ENCODE measurements at regions not wholly inside any gene's neighbourhood (a gene's known extent, or its start where the extent isn't known, plus 50 kb on each side); places are given as distances from the start of the nearest gene placed in this dataset.
"Not testable (repeated sequence)": the region's sequence is repeated elsewhere in the genome, so short reads cannot be mapped to it uniquely, and the experiment has no call there.

GRCh38 chr14:82689948-82690347 lies 1156.3 kb upstream of the SEL1L start:
- DNase-seq, result no peak
- H3K4me1 ChIP-seq (ENCODE audit: low read length), result no peaks in the 10 kb centered on the region

GRCh38 chr14:82691191-82691590 lies 1157.5 kb upstream of the SEL1L start:
- peaks cover 21% of the 10 kb centered on the region for H3K9me3 ChIP-seq (ENCODE audit: low read length)
- not testable (repeated sequence) for H3K79me2 ChIP-seq (ENCODE audit: low read length); H2AFZ ChIP-seq (ENCODE audit: low read length); H3K36me3 ChIP-seq (ENCODE audit: insufficient read depth, low read length); H4K20me1 ChIP-seq (ENCODE audit: insufficient read depth, low read depth, low read length); H3K4me2 ChIP-seq (ENCODE audit: low read depth, low read length, poor library complexity, severe bottlenecking); H3K4me1 ChIP-seq (ENCODE audit: low read length); DNase-seq; H3K9me2 ChIP-seq (replicated peaks; ENCODE audit: insufficient read depth, low read length); H3K27ac ChIP-seq (ENCODE audit: low read length); H3K9ac ChIP-seq (ENCODE audit: low read length); H3K4me3 ChIP-seq (ENCODE audit: low read length); H3K27me3 ChIP-seq (ENCODE audit: low read length)

More at GRCh38 chr14:82689948-82690347, 1156.3 kb upstream of the SEL1L start:
- H3K36me3 ChIP-seq (ENCODE audit: insufficient read depth, low read length), result no peaks in the 10 kb centered on the region
- H2AFZ ChIP-seq (ENCODE audit: low read length), result no peak overlapping the region
- no peak overlapping the region for H3K4me2 ChIP-seq (ENCODE audit: low read depth, low read length, poor library complexity, severe bottlenecking)
- no peak overlapping the region for H3K27ac ChIP-seq (ENCODE audit: low read length)
- H3K4me3 ChIP-seq (ENCODE audit: low read length), result no peak overlapping the region
- H3K9me2 ChIP-seq (replicated peaks; ENCODE audit: insufficient read depth, low read length), result no peaks in the 10 kb centered on the region
- H3K9ac ChIP-seq (ENCODE audit: low read length), result no peak overlapping the region
- H4K20me1 ChIP-seq (ENCODE audit: insufficient read depth, low read depth, low read length), result no peaks in the 10 kb centered on the region
- H3K9me3 ChIP-seq (ENCODE audit: low read length), result peaks cover 25% of the 10 kb centered on the region
- H3K27me3 ChIP-seq (ENCODE audit: low read length), result no peaks in the 10 kb centered on the region
- no peaks in the 10 kb centered on the region for H3K79me2 ChIP-seq (ENCODE audit: low read length)

- no peak overlapping the region for H2AFZ ChIP-seq (ENCODE audit: low read length)
- DNase-seq, result no peak
- H3K4me1 ChIP-seq (ENCODE audit: low read length), result no peaks in the 10 kb centered on the region
- no peaks in the 10 kb centered on the region for H3K79me2 ChIP-seq (ENCODE audit: low read length)
- H3K4me3 ChIP-seq (ENCODE audit: low read length), result no peak overlapping the region
- H3K9ac ChIP-seq (ENCODE audit: low read length), result no peak overlapping the region
- H3K27me3 ChIP-seq (ENCODE audit: low read length), result no peaks in the 10 kb centered on the region
- no peak overlapping the region for H3K4me2 ChIP-seq (ENCODE audit: low read depth, low read length, poor library complexity, severe bottlenecking)
- H3K27ac ChIP-seq (ENCODE audit: low read length), result no peak overlapping the region
- H3K9me2 ChIP-seq (replicated peaks; ENCODE audit: insufficient read depth, low read length), result no peaks in the 10 kb centered on the region
- peaks cover 18% of the 10 kb centered on the region for H3K9me3 ChIP-seq (ENCODE audit: low read length)
- no peaks in the 10 kb centered on the region for H4K20me1 ChIP-seq (ENCODE audit: insufficient read depth, low read depth, low read length)
- no peaks in the 10 kb centered on the region for H3K36me3 ChIP-seq (ENCODE audit: insufficient read depth, low read length)
These were observed 1161.2 kb upstream of the SEL1L start for GRCh38 chr14:82694820-82695219.

- no peak overlapping the region for H3K27ac ChIP-seq (ENCODE audit: low read length)
- no peak for DNase-seq
- no peak overlapping the region for H2AFZ ChIP-seq (ENCODE audit: low read length)
These were observed 1170.6 kb upstream of the SEL1L start for GRCh38 chr14:82704218-82704617.

GRCh38 chr14:82710267-82710841 lies 1176.7 kb upstream of the SEL1L start:
- Histone ChIP-seq H3K9ac (ENCODE audit: low read length) (no peak overlapping the region), H3K79me2 (ENCODE audit: low read length) (no peaks in the 10 kb centered on the region), H3K27ac (ENCODE audit: low read length) (no peak overlapping the region), H3K9me3 (ENCODE audit: low read length) (peaks cover 3% of the 10 kb centered on the region; the same call in 1 of the 2 replicates), H3K9me2 (replicated peaks; ENCODE audit: insufficient read depth, low read length) (no peaks in the 10 kb centered on the region), H3K27me3 (ENCODE audit: low read length) (no peaks in the 10 kb centered on the region), H3K4me2 (ENCODE audit: low read depth, low read length, poor library complexity, severe bottlenecking) (no peak overlapping the region), H4K20me1 (ENCODE audit: insufficient read depth, low read depth, low read length) (no peaks in the 10 kb centered on the region), H2AFZ (ENCODE audit: low read length) (no peak overlapping the region), H3K4me1 (ENCODE audit: low read length) (no peaks in the 10 kb centered on the region), H3K4me3 (ENCODE audit: low read length) (no peak overlapping the region), H3K36me3 (ENCODE audit: insufficient read depth, low read length) (no peaks in the 10 kb centered on the region)
- peak; percentile 92 for DNase-seq

More at GRCh38 chr14:82704218-82704617, 1170.6 kb upstream of the SEL1L start:
- H3K9me2 ChIP-seq (replicated peaks; ENCODE audit: insufficient read depth, low read length), result no peaks in the 10 kb centered on the region
- no peaks in the 10 kb centered on the region for H3K36me3 ChIP-seq (ENCODE audit: insufficient read depth, low read length)
- H3K4me1 ChIP-seq (ENCODE audit: low read length), result no peaks in the 10 kb centered on the region
- no peaks in the 10 kb centered on the region for H3K79me2 ChIP-seq (ENCODE audit: low read length)
- H3K9ac ChIP-seq (ENCODE audit: low read length), result no peak overlapping the region
- peaks cover 31% of the 10 kb centered on the region for H3K9me3 ChIP-seq (ENCODE audit: low read length)
- H3K4me2 ChIP-seq (ENCODE audit: low read depth, low read length, poor library complexity, severe bottlenecking), result no peak overlapping the region
- H4K20me1 ChIP-seq (ENCODE audit: insufficient read depth, low read depth, low read length), result no peaks in the 10 kb centered on the region
- no peak overlapping the region for H3K4me3 ChIP-seq (ENCODE audit: low read length)
- no peaks in the 10 kb centered on the region for H3K27me3 ChIP-seq (ENCODE audit: low read length)

- no peak overlapping the region for H3K4me3 ChIP-seq (ENCODE audit: low read length)
- H3K4me1 ChIP-seq (ENCODE audit: low read length), result no peaks in the 10 kb centered on the region
- no peak overlapping the region for H3K27ac ChIP-seq (ENCODE audit: low read length)
- no peaks in the 10 kb centered on the region for H3K27me3 ChIP-seq (ENCODE audit: low read length)
- no peaks in the 10 kb centered on the region for H4K20me1 ChIP-seq (ENCODE audit: insufficient read depth, low read depth, low read length)
- H3K4me2 ChIP-seq (ENCODE audit: low read depth, low read length, poor library complexity, severe bottlenecking), result no peak overlapping the region
- H3K9me3 ChIP-seq (ENCODE audit: low read length), result peaks cover 6% of the 10 kb centered on the region
- no peaks in the 10 kb centered on the region for H3K36me3 ChIP-seq (ENCODE audit: insufficient read depth, low read length)
- DNase-seq, result no peak
- no peaks in the 10 kb centered on the region for H3K9me2 ChIP-seq (replicated peaks; ENCODE audit: insufficient read depth, low read length)
- H3K9ac ChIP-seq (ENCODE audit: low read length), result no peak overlapping the region
- no peaks in the 10 kb centered on the region for H3K79me2 ChIP-seq (ENCODE audit: low read length)
- H2AFZ ChIP-seq (ENCODE audit: low read length), result no peak overlapping the region
These were observed 1186.0 kb upstream of the SEL1L start for GRCh38 chr14:82719617-82720016.

- Histone ChIP-seq H3K9ac (ENCODE audit: low read length) (no peak overlapping the region), H3K9me3 (ENCODE audit: low read length) (peaks cover 11% of the 10 kb centered on the region), H3K36me3 (ENCODE audit: insufficient read depth, low read length) (no peaks in the 10 kb centered on the region), H3K4me2 (ENCODE audit: low read depth, low read length, poor library complexity, severe bottlenecking) (no peak overlapping the region), H3K79me2 (ENCODE audit: low read length) (no peaks in the 10 kb centered on the region), H3K4me3 (ENCODE audit: low read length) (no peak overlapping the region), H3K9me2 (replicated peaks; ENCODE audit: insufficient read depth, low read length) (no peaks in the 10 kb centered on the region), H2AFZ (ENCODE audit: low read length) (no peak overlapping the region), H3K27me3 (ENCODE audit: low read length) (no peaks in the 10 kb centered on the region), H3K4me1 (ENCODE audit: low read length) (no peaks in the 10 kb centered on the region), H4K20me1 (ENCODE audit: insufficient read depth, low read depth, low read length) (no peaks in the 10 kb centered on the region), H3K27ac (ENCODE audit: low read length) (no peak overlapping the region)
- DNase-seq, result no peak
These were observed 1186.8 kb upstream of the SEL1L start for GRCh38 chr14:82720431-82720830.

GRCh38 chr14:82720946-82721345 lies 1187.3 kb upstream of the SEL1L start:
- no peak for DNase-seq
- no peak overlapping the region for H3K9ac ChIP-seq (ENCODE audit: low read length)
- H2AFZ ChIP-seq (ENCODE audit: low read length), result no peak overlapping the region
- H3K27me3 ChIP-seq (ENCODE audit: low read length), result no peaks in the 10 kb centered on the region
- H4K20me1 ChIP-seq (ENCODE audit: insufficient read depth, low read depth, low read length), result no peaks in the 10 kb centered on the region
- no peaks in the 10 kb centered on the region for H3K36me3 ChIP-seq (ENCODE audit: insufficient read depth, low read length)
- no peak overlapping the region for H3K27ac ChIP-seq (ENCODE audit: low read length)
- H3K4me3 ChIP-seq (ENCODE audit: low read length), result no peak overlapping the region
- H3K4me1 ChIP-seq (ENCODE audit: low read length), result no peaks in the 10 kb centered on the region
- H3K79me2 ChIP-seq (ENCODE audit: low read length), result no peaks in the 10 kb centered on the region
- no peak overlapping the region for H3K4me2 ChIP-seq (ENCODE audit: low read depth, low read length, poor library complexity, severe bottlenecking)
- H3K9me2 ChIP-seq (replicated peaks; ENCODE audit: insufficient read depth, low read length), result no peaks in the 10 kb centered on the region
- peaks cover 11% of the 10 kb centered on the region for H3K9me3 ChIP-seq (ENCODE audit: low read length)

GRCh38 chr14:82724316-82724715 lies 1190.7 kb upstream of the SEL1L start:
- no peak overlapping the region for H3K4me3 ChIP-seq (ENCODE audit: low read length)
- no peak overlapping the region for H3K4me2 ChIP-seq (ENCODE audit: low read depth, low read length, poor library complexity, severe bottlenecking)
- peaks cover 17% of the 10 kb centered on the region for H3K9me3 ChIP-seq (ENCODE audit: low read length)
- H2AFZ ChIP-seq (ENCODE audit: low read length), result no peak overlapping the region
- H3K9me2 ChIP-seq (replicated peaks; ENCODE audit: insufficient read depth, low read length), result no peaks in the 10 kb centered on the region
- H3K79me2 ChIP-seq (ENCODE audit: low read length), result no peaks in the 10 kb centered on the region
- H3K27ac ChIP-seq (ENCODE audit: low read length), result no peak overlapping the region
- H4K20me1 ChIP-seq (ENCODE audit: insufficient read depth, low read depth, low read length), result no peaks in the 10 kb centered on the region
- DNase-seq, result no peak
- H3K27me3 ChIP-seq (ENCODE audit: low read length), result no peaks in the 10 kb centered on the region
- no peak overlapping the region for H3K9ac ChIP-seq (ENCODE audit: low read length)
- H3K4me1 ChIP-seq (ENCODE audit: low read length), result no peaks in the 10 kb centered on the region
- H3K36me3 ChIP-seq (ENCODE audit: insufficient read depth, low read length), result no peaks in the 10 kb centered on the region
